Ishikawa (cell line): ENCODE measurements at regions not wholly inside any gene's neighbourhood (a gene's known extent, or its start where the extent isn't known, plus 50 kb on each side); places are given as distances from the start of the nearest gene placed in this dataset.

Source experiments
- EGR1 ChIP-seq: IDR thresholded peaks from 2 replicates; pipeline ENCODE4 v1.6.1; 2012
- TF ChIP-seq, protein P1 (sequence below): IDR thresholded peaks from 2 replicates; pipeline ENCODE4 v1.6.1; 2012
- TF ChIP-seq, protein P2 (sequence below): IDR thresholded peaks from 2 replicates; pipeline ENCODE4 v1.6.1; 2012; ENCODE audit warnings: low read depth, mild to moderate bottlenecking

DNA sequence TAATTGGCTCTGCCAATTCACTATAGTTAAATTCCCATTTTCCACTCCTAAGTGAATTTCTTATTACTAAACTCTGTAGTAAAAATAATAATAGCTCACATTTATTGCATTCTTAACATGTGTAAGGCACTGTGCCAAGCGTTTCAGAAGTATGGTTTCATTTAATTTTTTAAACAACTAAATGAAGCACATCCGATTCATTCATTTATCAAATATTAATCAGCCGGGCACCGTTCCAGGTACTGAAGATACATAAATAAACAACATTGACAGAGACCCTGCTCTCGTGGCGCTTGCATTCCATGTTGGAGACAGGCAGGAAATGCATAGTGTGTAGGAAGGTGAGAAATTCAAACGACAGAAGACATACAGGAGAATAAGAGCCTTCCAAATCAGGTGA, 423.2 kb upstream of the JARID2 start:
- TF ChIP-seq, protein P1, sequence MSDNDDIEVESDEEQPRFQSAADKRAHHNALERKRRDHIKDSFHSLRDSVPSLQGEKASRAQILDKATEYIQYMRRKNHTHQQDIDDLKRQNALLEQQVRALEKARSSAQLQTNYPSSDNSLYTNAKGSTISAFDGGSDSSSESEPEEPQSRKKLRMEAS = no peak
- no peak for TF ChIP-seq EGR1
- TF ChIP-seq, protein P2, sequence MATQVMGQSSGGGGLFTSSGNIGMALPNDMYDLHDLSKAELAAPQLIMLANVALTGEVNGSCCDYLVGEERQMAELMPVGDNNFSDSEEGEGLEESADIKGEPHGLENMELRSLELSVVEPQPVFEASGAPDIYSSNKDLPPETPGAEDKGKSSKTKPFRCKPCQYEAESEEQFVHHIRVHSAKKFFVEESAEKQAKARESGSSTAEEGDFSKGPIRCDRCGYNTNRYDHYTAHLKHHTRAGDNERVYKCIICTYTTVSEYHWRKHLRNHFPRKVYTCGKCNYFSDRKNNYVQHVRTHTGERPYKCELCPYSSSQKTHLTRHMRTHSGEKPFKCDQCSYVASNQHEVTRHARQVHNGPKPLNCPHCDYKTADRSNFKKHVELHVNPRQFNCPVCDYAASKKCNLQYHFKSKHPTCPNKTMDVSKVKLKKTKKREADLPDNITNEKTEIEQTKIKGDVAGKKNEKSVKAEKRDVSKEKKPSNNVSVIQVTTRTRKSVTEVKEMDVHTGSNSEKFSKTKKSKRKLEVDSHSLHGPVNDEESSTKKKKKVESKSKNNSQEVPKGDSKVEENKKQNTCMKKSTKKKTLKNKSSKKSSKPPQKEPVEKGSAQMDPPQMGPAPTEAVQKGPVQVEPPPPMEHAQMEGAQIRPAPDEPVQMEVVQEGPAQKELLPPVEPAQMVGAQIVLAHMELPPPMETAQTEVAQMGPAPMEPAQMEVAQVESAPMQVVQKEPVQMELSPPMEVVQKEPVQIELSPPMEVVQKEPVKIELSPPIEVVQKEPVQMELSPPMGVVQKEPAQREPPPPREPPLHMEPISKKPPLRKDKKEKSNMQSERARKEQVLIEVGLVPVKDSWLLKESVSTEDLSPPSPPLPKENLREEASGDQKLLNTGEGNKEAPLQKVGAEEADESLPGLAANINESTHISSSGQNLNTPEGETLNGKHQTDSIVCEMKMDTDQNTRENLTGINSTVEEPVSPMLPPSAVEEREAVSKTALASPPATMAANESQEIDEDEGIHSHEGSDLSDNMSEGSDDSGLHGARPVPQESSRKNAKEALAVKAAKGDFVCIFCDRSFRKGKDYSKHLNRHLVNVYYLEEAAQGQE = no peak
